GM12872 (cell line): ENCODE measurements at regions not wholly inside any gene's neighbourhood (a gene's known extent, or its start where the extent isn't known, plus 50 kb on each side); places are given as distances from the start of the nearest gene placed in this dataset.

Source experiments
- CTCF ChIP-seq: IDR thresholded peaks from 3 replicates; pipeline ENCODE4 v1.5.1; 2011; ENCODE audit warnings: low read depth, mild to moderate bottlenecking, low read length, moderate library complexity; ENCODE audit not compliant: insufficient read depth

DNA sequence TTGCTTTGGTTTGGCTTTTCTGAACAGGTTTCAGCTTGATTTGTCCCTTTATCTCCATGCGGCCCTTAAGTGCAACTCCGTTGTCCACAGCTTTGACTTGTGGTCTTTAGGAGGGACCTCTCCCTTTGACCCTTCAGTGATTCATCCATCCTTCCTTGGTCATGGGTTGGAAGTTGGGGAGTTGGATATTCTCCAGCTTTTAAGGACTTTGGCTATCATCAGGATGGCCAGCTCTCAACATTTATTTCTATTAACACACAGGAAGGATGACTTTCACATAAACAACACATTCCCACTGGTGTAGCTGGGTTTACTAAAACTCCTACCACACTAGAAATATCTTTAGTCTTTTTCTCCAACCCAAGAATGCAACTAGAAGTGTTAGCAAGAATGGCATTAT is 50.9 kb upstream of the E2F7 start:
- no peak for TF ChIP-seq CTCF

DNA sequence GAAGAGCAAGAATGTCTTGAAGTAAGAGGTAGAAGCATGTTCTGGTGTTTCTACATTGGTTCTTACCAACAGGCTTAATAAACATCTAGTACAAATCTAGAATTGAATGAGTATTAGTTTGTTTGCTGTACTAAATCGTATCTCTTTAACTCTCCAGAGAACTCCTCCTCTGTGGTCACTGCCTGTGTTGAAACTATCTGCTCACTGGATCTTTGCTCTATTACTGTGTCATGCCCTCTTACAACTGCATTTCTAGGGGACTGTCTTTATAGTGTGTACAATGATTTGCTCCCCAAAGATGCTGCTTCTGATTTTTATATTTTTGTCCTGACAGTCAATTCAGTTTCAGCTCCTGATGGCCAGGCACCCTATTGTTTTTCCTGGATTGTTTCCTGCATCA is 50.1 kb upstream of the E2F7 start:
- TF ChIP-seq CTCF, result no peak
